ENCODE measurements at regions not wholly inside any gene's neighbourhood (a gene's known extent, or its start where the extent isn't known, plus 50 kb on each side); places are given as distances from the start of the nearest gene placed in this dataset.
"Not testable (repeated sequence)": the region's sequence is repeated elsewhere in the genome, so short reads cannot be mapped to it uniquely, and the experiment has no call there.

- H3K4me2 ChIP-seq (ENCODE audit: low read length) = no peak overlapping the region
- no peak overlapping the region for H3K27ac ChIP-seq (ENCODE audit: low read length)
- no peak overlapping the region for H3K9ac ChIP-seq (ENCODE audit: low read length)
- no TSS peak for BruUV-seq (replicated peaks)
- no peak for ATAC-seq
- intact Hi-C loops (cut with micrococcal nuclease) = no loop called here
- H3F3A ChIP-seq (ENCODE audit: low read length, unreplicated experiment) = no peaks in the 10 kb centered on the region
- ChIA-PET CTCF (no interaction called here), POLR2A (ENCODE audit: unreplicated experiment) (no interaction called here)
- no peaks in the 10 kb centered on the region for H4K20me1 ChIP-seq (ENCODE audit: low read length)
- no peak for DNase-seq
- no peaks in the 10 kb centered on the region for H3K4me1 ChIP-seq (ENCODE audit: insufficient read depth, low read length)
- TF ChIP-seq CTCF (conservative IDR thresholded peaks at IDR 0.05; ENCODE audit: low read depth, low read length) (no peak), EZH2 (IDR thresholded peaks at IDR 0.05; ENCODE audit: low read length, unreplicated experiment) (no peak), EZH2phosphoT487 (IDR thresholded peaks at IDR 0.05; ENCODE audit: borderline replicate concordance, low read length) (no peak)
- H3K4me3 ChIP-seq (ENCODE audit: low read length) = no peak overlapping the region
- no peaks in the 10 kb centered on the region for H3K27me3 ChIP-seq (ENCODE audit: low read length)
- no peaks in the 10 kb centered on the region for H3K9me2 ChIP-seq (replicated peaks; ENCODE audit: low read length)
- no peaks in the 10 kb centered on the region for H3K79me2 ChIP-seq (ENCODE audit: low read length)
- H3K9me3 ChIP-seq (ENCODE audit: low read length) = no peaks in the 10 kb centered on the region
- H3K36me3 ChIP-seq (ENCODE audit: low read depth, low read length) = no peaks in the 10 kb centered on the region
- H2AFZ ChIP-seq (ENCODE audit: low read length) = no peak overlapping the region
Observed at GRCh38 chr22:48402591-48403031, 1425.1 kb downstream of the BRD1 start.

DNA sequence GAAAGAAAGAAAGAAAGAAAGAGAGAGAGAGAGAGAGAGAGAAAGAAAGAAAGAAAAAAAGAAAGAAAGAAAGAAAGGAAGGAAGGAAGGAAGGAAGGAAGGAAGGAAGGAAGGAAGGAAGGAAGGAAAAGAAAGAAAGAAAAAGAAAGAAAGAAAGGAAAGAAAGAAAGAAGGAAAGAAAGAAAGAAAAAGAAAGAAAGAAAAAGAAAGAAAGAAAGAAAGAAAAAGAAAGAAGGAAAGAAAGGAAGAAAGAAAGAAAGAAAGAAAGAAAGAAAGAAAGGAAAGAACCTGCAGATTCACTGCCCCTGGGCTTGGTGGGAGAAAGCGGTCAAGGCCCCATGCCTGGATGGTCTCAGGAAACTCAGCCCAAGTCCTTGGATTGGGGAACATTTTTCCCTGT, 1426.2 kb downstream of the BRD1 start:
- H4K20me1 ChIP-seq (ENCODE audit: low read length); H3K4me3 ChIP-seq (ENCODE audit: low read length); POLR2A ChIA-PET (ENCODE audit: unreplicated experiment); H3K4me1 ChIP-seq (ENCODE audit: insufficient read depth, low read length); H3K36me3 ChIP-seq (ENCODE audit: low read depth, low read length); H3K9ac ChIP-seq (ENCODE audit: low read length); H3K9me2 ChIP-seq (replicated peaks; ENCODE audit: low read length); ATAC-seq; H3K27me3 ChIP-seq (ENCODE audit: low read length); H3K4me2 ChIP-seq (ENCODE audit: low read length); H3F3A ChIP-seq (ENCODE audit: low read length, unreplicated experiment); DNase-seq; CTCF ChIA-PET; BruUV-seq (replicated peaks); H3K27ac ChIP-seq (ENCODE audit: low read length); intact Hi-C loops (cut with micrococcal nuclease); H3K79me2 ChIP-seq (ENCODE audit: low read length); H3K9me3 ChIP-seq (ENCODE audit: low read length); H2AFZ ChIP-seq (ENCODE audit: low read length): not testable (repeated sequence)

GRCh38 chr22:48398181-48398905, 1429.3 kb downstream of the BRD1 start:
- no peaks in the 10 kb centered on the region for H4K20me1 ChIP-seq (ENCODE audit: low read length)
- no peaks in the 10 kb centered on the region for H3K36me3 ChIP-seq (ENCODE audit: low read depth, low read length)
- CTCF ChIA-PET = no interaction called here
- POLR2A ChIA-PET (ENCODE audit: unreplicated experiment) = no interaction called here
- intact Hi-C loops (cut with micrococcal nuclease) = no loop called here
- H3K9ac ChIP-seq (ENCODE audit: low read length) = no peak overlapping the region
- no peaks in the 10 kb centered on the region for H3K27me3 ChIP-seq (ENCODE audit: low read length)
- DNase-seq = no peak
- H3K9me3 ChIP-seq (ENCODE audit: low read length) = no peaks in the 10 kb centered on the region
- H3K79me2 ChIP-seq (ENCODE audit: low read length) = no peaks in the 10 kb centered on the region
- H3K4me1 ChIP-seq (ENCODE audit: insufficient read depth, low read length) = no peaks in the 10 kb centered on the region
- no peak for ATAC-seq
- H3K9me2 ChIP-seq (replicated peaks; ENCODE audit: low read length) = no peaks in the 10 kb centered on the region
- no peaks in the 10 kb centered on the region for H3F3A ChIP-seq (ENCODE audit: low read length, unreplicated experiment)
- TF ChIP-seq CTCF (conservative IDR thresholded peaks at IDR 0.05; ENCODE audit: low read depth, low read length) (no peak), EZH2 (IDR thresholded peaks at IDR 0.05; ENCODE audit: low read length, unreplicated experiment) (no peak), EZH2phosphoT487 (IDR thresholded peaks at IDR 0.05; ENCODE audit: borderline replicate concordance, low read length) (no peak)
- no peak overlapping the region for H3K27ac ChIP-seq (ENCODE audit: low read length)
- no peak overlapping the region for H3K4me3 ChIP-seq (ENCODE audit: low read length)
- H2AFZ ChIP-seq (ENCODE audit: low read length) = no peak overlapping the region
- H3K4me2 ChIP-seq (ENCODE audit: low read length) = no peak overlapping the region
- BruUV-seq (replicated peaks) = no TSS peak

Measured in PC-3 (cell line).